Small intestine (tissue), 7 donors: ENCODE measurements at regions not wholly inside any gene's neighbourhood (a gene's known extent, or its start where the extent isn't known, plus 50 kb on each side); places are given as distances from the start of the nearest gene placed in this dataset.

Source experiments
- DNase-seq, 2 donors: peaks; one replicate each; pipeline versions ENCODE4 v3.0.0 to v3.0.0-alpha.2; 2013
- FAIRE-seq: peaks from 2 replicates; lab custom pipeline; 2012; peaks lifted over from hg19 to GRCh38; lab: Jason Lieb, UNC
- H3K27ac ChIP-seq, 3 donors: one replicate each; pipeline ENCODE4 v1.5.1; 2013; ENCODE audit warnings: low read length in 2 of 3, mild to moderate bottlenecking in 2 of 3, control low read depth in 1 of 3, inconsistent platforms in 1 of 3, low read depth in 1 of 3, moderate library complexity in 1 of 3
- H3K27me3 ChIP-seq, 3 donors: one replicate each; pipeline ENCODE4 v1.6.1; 2013; ENCODE audit warnings: low read length in 3 of 3, inconsistent platforms in 1 of 3; ENCODE audit not compliant: control insufficient read depth in 3 of 3, insufficient read depth in 3 of 3
- H3K36me3 ChIP-seq, 3 donors: one replicate each; pipeline ENCODE4 v1.6.1; 2013; ENCODE audit warnings: low read length in 3 of 3, inconsistent platforms in 1 of 3, low read depth in 1 of 3, mild to moderate bottlenecking in 1 of 3, moderate library complexity in 1 of 3; ENCODE audit not compliant: control insufficient read depth in 3 of 3, insufficient read depth in 2 of 3
- H3K4me1 ChIP-seq, 3 donors: one replicate each; pipeline ENCODE4 v1.6.1; 2013; ENCODE audit warnings: low read length in 2 of 3, inconsistent platforms in 1 of 3, low read depth in 1 of 3, mild to moderate bottlenecking in 1 of 3, moderate library complexity in 1 of 3; ENCODE audit not compliant: control insufficient read depth in 3 of 3, insufficient read depth in 2 of 3
- H3K4me3 ChIP-seq, 3 donors: one replicate each; pipeline ENCODE4 v1.5.1; 2013; ENCODE audit warnings: low read length in 3 of 3, control low read depth in 1 of 3, inconsistent platforms in 1 of 3, low read depth in 1 of 3, mild to moderate bottlenecking in 1 of 3, moderate library complexity in 1 of 3
- H3K9me3 ChIP-seq, 2 donors: one replicate each; pipeline ENCODE4 v1.6.1; 2013; ENCODE audit warnings: low read depth in 1 of 2, low read length in 1 of 2; ENCODE audit not compliant: control insufficient read depth in 2 of 2, insufficient read depth in 1 of 2
- WGBS, 3 donors: extraction: QIAGEN DNeasy Blood & Tissue Kit; methylation state at CpG; one replicate each; pipeline ENCODE4 v1.1.7; 2013; 5-methylcytosine and 5-hydroxymethylcytosine counted together
- donor health status: healthy with polysubstance abuse.
- donor health status: control.
- donor health status: control.
- donor health status: Bipolar disorder and iron deficiency.
- donor health status: healthy.

- DNase-seq (no peak), FAIRE-seq (no peak)
- Histone ChIP-seq H3K27ac (no peak overlapping the region), H3K4me3 (no peak overlapping the region), H3K4me1 (no peaks in the 10 kb centered on the region), H3K9me3 (peaks cover 0 to 6% of the 10 kb centered on the region in 2 donors), H3K36me3 (no peaks in the 10 kb centered on the region), H3K27me3 (peaks cover 0 to 4% (median 0%) of the 10 kb centered on the region in 3 donors)
- WGBS, 3 donors = 84 to 94% (median 89%) methylated on average over 11 of the region's 11 CpGs
Measured at GRCh38 chr9:38281917-38282316, 110.6 kb upstream of the ALDH1B1 start.

GRCh38 chr9:38281196-38281595 is 111.3 kb upstream of the ALDH1B1 start:
- FAIRE-seq (no peak), DNase-seq (no peak)
- peaks cover 0 to 2% (median 0%) of the 10 kb centered on the region in 3 donors for H3K27me3 ChIP-seq
- no peak overlapping the region for H3K4me3 ChIP-seq
- H3K9me3 ChIP-seq = peaks cover 0 to under 1% of the 10 kb centered on the region in 2 donors
- H3K36me3 ChIP-seq = no peaks in the 10 kb centered on the region
- 79 to 88% (median 85%) methylated on average over 4 of the region's 4 CpGs for WGBS, 3 donors
- no peak overlapping the region for H3K27ac ChIP-seq
- no peaks in the 10 kb centered on the region for H3K4me1 ChIP-seq

GRCh38 chr9:38280251-38280800 is 112.2 kb upstream of the ALDH1B1 start:
- H3K9me3 ChIP-seq = no peaks in the 10 kb centered on the region
- no peaks in the 10 kb centered on the region for H3K36me3 ChIP-seq
- no peak for FAIRE-seq
- WGBS, 3 donors = 70 to 77% (median 77%) methylated on average over 6 of the region's 6 CpGs
- no peaks in the 10 kb centered on the region for H3K27me3 ChIP-seq
- DNase-seq = no peak
- H3K4me1 ChIP-seq = no peaks in the 10 kb centered on the region
- H3K4me3 ChIP-seq = no peak overlapping the region
- H3K27ac ChIP-seq = no peak overlapping the region

- no peak overlapping the region for H3K27ac ChIP-seq
- H3K36me3 ChIP-seq = no peaks in the 10 kb centered on the region
- 57 to 78% (median 57%) methylated on average over 7 of the region's 7 CpGs for WGBS, 3 donors
- H3K4me1 ChIP-seq = no peaks in the 10 kb centered on the region
- FAIRE-seq (no peak), DNase-seq (peak in 1 of 2 donors; percentile 5)
- no peaks in the 10 kb centered on the region for H3K9me3 ChIP-seq
- no peaks in the 10 kb centered on the region for H3K27me3 ChIP-seq
- no peak overlapping the region for H3K4me3 ChIP-seq
Measured at GRCh38 chr9:38278931-38279679, 113.4 kb upstream of the ALDH1B1 start.

GRCh38 chr9:38278457-38278856 is 114.0 kb upstream of the ALDH1B1 start:
- Histone ChIP-seq H3K4me1 (no peaks in the 10 kb centered on the region), H3K9me3 (no peaks in the 10 kb centered on the region), H3K36me3 (no peaks in the 10 kb centered on the region), H3K27me3 (no peaks in the 10 kb centered on the region), H3K27ac (no peak overlapping the region), H3K4me3 (no peak overlapping the region)
- peak; percentile 29 to 64 for DNase-seq
- no peak for FAIRE-seq
- WGBS, 3 donors = 21 to 51% (median 28%) methylated on average over 4 of the region's 4 CpGs

- DNase-seq (no peak), FAIRE-seq (no peak)
- Histone ChIP-seq H3K4me3 (no peak overlapping the region), H3K4me1 (no peaks in the 10 kb centered on the region), H3K27ac (no peak overlapping the region), H3K9me3 (peaks cover 0 to 2% of the 10 kb centered on the region in 2 donors), H3K36me3 (no peaks in the 10 kb centered on the region), H3K27me3 (no peaks in the 10 kb centered on the region)
- 89 to 96% (median 93%) methylated on average over 8 of the region's 8 CpGs for WGBS, 3 donors
Measured at GRCh38 chr9:38277601-38278200, 114.8 kb upstream of the ALDH1B1 start.

GRCh38 chr9:38276771-38277439 is 115.6 kb upstream of the ALDH1B1 start:
- Histone ChIP-seq H3K27ac (no peak overlapping the region), H3K36me3 (no peaks in the 10 kb centered on the region), H3K9me3 (peaks cover 0 to 3% of the 10 kb centered on the region in 2 donors), H3K27me3 (peaks cover 0 to under 1% (median 0%) of the 10 kb centered on the region in 3 donors), H3K4me1 (no peaks in the 10 kb centered on the region), H3K4me3 (no peak overlapping the region)
- WGBS, 3 donors = 81 to 90% (median 86%) methylated on average over 14 of the region's 14 CpGs
- FAIRE-seq (no peak), DNase-seq (no peak)

GRCh38 chr9:38274800-38275199 is 117.7 kb upstream of the ALDH1B1 start:
- FAIRE-seq (no peak), DNase-seq (no peak)
- Histone ChIP-seq H3K27me3 (peaks cover 0 to 5% (median 0%) of the 10 kb centered on the region in 3 donors), H3K36me3 (no peaks in the 10 kb centered on the region), H3K4me3 (no peak overlapping the region), H3K27ac (no peak overlapping the region), H3K9me3 (peaks cover 0 to 7% of the 10 kb centered on the region in 2 donors), H3K4me1 (no peaks in the 10 kb centered on the region)
- 62 to 78% (median 73%) methylated on average over 4 of the region's 4 CpGs for whole genome bisulfite sequencing, 3 donors
